MM.1S (cell line): ENCODE measurements at regions not wholly inside any gene's neighbourhood (a gene's known extent, or its start where the extent isn't known, plus 50 kb on each side); places are given as distances from the start of the nearest gene placed in this dataset.

ENCODE experiments used
- EZH2 ChIP-seq: fragments of 300-600 bp; sonication (generic); optimal IDR thresholded peaks from 2 replicates; pipeline ENCODE3; 2017; ENCODE audit warnings: low read depth, mild to moderate bottlenecking, antibody characterized with exemption, low read length, mixed read lengths
- TF ChIP-seq, protein P1 (sequence below): fragments of 300-600 bp; sonication (generic); IDR thresholded peaks from 2 replicates; pipeline ENCODE4 v1.5.1; 2016; ENCODE audit warnings: antibody characterized with exemption, low read length, mixed read lengths

DNA sequence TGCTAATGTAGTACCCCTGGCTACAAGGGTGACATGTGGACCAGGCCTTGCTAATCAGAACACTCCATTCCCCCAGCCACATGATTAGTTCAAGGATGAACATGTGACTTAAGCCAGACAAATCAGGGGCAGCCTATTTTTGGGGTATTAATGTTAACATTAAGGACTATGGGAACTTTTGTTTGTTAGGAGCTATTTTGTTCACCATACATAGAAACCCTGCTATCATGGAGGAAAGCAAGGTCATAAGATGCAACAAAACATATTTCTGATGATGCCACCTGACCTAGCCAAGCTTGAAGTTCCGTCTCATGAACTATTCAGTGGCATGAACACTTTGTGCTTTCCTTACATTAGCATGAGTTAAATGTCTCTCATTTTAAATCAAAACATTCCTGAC is 90.8 kb upstream of the PELI2 start:
- no peak for TF ChIP-seq EZH2
- TF ChIP-seq, protein P1, sequence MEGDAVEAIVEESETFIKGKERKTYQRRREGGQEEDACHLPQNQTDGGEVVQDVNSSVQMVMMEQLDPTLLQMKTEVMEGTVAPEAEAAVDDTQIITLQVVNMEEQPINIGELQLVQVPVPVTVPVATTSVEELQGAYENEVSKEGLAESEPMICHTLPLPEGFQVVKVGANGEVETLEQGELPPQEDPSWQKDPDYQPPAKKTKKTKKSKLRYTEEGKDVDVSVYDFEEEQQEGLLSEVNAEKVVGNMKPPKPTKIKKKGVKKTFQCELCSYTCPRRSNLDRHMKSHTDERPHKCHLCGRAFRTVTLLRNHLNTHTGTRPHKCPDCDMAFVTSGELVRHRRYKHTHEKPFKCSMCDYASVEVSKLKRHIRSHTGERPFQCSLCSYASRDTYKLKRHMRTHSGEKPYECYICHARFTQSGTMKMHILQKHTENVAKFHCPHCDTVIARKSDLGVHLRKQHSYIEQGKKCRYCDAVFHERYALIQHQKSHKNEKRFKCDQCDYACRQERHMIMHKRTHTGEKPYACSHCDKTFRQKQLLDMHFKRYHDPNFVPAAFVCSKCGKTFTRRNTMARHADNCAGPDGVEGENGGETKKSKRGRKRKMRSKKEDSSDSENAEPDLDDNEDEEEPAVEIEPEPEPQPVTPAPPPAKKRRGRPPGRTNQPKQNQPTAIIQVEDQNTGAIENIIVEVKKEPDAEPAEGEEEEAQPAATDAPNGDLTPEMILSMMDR = no peak
